ENCODE measurements at regions not wholly inside any gene's neighbourhood (a gene's known extent, or its start where the extent isn't known, plus 50 kb on each side); places are given as distances from the start of the nearest gene placed in this dataset.

DNA sequence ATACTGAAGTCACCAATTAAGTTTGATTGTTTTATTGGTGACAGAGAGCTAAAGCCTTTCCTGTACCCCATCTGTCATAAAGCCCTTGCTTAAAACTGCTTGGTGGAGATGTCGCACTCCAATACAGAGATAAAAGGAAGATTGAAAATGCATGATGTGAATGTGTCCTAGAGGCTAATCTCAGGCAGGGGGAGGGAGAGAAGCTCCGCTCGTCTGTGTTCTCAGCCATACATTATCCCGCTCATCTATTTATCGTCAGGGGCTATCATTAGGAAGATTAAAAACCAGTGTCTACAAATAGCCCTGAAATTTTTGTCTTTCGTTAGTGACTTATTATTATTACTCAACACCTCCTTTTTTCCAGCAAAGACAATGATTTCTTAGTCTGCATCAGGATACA is 110.3 kb downstream of the CMPK2 start:
- DNase-seq = no peak

DNA sequence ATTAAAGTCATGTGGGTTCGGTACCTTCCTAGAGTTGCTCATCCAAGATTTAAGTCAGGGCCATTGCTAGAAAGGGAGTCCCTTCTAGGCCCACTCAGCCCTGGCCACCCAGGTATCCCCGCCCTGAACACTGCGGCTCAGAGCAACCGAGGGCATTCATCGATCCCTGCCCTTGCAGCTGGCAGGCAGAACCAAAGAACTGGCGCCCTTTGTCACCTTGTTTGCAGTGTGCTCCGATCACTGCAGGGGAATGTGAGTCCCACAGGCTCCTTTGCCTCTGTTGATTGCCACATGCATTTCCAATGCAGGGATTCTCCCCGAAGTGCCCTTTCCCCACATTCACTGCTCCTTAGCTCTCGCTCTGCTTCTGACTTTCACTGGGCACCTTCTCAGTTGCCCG is 108.5 kb downstream of the CMPK2 start:
- DNase-seq = no peak

DNA sequence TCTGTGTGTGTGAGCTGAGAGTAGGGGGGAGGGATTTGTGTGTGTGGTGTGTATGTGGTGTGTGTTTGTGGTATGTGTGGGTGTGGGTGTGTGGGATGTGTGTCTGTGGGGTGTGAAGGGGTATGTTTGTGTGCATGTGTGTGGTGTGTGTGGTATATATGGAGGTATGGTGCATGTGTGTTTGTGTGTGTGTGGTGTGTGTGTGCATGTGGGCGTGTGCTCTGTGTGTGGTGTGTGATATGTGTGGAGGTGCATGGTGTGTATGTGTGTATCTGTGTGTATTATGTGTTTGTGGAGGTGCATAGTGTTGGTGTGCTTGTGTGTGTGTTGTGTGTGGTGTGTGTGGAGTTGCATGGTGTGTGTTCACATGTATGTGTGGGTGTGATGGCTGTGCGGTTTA is 106.0 kb downstream of the CMPK2 start:
- no peak for DNase-seq

DNA sequence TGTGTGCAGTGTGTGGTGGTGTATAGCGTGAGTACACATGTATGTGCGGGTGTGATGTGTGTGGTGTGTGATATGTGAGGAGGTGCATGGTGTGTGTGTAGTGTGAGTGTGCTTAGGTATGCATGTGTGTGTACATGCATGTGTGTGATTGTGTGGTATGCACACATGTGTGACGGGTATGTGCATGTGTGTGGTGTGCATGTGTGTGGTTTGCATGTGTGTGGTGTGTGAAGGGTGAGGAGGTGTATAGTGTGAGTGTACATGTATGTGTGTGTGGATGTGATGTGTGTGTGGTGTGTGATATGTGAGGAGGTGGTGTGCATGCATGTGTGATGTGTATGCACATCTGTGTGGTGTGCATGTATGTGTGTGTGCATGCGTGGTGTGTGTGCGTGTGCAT is 105.6 kb downstream of the CMPK2 start:
- no peak for DNase-seq

DNA sequence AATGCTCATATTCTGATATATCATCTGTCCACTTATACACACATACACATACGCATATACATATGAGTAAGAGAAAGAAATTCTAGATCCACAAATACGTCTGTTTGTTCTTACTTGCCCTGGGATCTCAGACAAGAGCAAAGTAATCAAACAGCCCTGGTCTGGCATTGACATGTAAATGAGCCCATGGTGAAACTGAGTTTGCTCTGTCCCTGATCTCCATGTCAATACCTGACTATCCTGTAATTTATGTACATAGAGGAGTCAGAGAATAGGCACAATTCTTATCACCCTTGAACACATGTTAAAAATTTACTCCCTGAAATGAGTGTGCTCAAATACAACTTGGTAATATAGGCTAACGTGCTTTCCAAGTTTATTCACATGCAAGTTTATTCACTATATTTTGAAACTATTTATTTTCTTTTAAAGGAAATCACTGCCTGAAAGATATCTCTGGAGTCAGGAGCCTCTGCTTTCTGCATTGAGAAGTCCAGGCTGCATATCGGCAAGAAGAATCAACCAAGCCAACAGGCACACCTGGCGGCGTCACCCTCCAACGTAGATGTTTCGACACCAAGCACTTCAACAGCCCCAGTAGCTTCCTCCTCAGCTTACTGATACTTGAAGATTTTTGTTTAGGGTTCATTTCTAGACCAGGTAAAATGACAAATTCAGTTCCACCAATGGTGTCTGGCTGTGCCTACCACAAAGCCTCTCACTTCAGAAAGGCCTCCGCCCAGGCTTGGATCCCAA is 100.6 kb downstream of the CMPK2 start:
- no peak for DNase-seq

DNA sequence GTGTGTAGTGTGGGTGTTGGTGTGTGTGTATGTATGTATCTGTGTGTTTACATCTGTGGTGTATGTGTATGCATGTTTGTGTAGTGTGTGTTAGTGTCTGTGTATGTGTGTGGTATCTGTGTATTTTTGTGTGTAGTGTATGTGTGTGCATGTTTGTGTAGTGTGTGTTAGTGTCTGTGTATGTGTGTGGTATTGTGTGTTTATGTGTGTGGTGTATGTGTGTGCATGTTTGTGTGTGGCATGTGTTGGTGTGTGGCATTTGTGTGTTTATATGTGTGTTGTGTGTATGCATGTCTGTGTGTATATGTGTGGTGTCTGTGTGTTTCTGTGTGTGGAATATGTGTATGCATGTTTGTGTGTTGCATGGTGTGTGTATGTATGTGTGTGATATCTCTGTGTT is 96.4 kb downstream of the CMPK2 start:
- no peak for DNase-seq

DNA sequence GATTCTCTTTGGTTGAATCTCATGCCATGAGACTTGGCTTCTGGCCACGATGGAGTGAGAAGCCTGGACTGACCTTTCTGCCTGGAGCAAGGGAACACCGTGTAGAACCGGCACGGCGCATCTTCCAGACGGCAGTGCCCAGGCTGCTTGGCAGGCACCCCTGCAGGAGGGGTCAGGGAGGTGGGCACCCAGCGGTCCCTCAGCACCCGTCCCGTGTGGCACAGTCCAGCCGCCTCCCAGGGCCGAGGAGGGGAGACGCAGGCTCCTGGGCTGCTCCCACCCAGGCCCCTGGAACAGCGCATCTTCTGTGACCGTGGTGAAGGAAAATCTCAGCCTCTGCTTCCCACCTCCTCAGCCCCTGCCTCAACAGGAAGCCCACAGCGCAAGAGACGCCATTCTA is 95.7 kb downstream of the CMPK2 start:
- DNase-seq = no peak

DNA sequence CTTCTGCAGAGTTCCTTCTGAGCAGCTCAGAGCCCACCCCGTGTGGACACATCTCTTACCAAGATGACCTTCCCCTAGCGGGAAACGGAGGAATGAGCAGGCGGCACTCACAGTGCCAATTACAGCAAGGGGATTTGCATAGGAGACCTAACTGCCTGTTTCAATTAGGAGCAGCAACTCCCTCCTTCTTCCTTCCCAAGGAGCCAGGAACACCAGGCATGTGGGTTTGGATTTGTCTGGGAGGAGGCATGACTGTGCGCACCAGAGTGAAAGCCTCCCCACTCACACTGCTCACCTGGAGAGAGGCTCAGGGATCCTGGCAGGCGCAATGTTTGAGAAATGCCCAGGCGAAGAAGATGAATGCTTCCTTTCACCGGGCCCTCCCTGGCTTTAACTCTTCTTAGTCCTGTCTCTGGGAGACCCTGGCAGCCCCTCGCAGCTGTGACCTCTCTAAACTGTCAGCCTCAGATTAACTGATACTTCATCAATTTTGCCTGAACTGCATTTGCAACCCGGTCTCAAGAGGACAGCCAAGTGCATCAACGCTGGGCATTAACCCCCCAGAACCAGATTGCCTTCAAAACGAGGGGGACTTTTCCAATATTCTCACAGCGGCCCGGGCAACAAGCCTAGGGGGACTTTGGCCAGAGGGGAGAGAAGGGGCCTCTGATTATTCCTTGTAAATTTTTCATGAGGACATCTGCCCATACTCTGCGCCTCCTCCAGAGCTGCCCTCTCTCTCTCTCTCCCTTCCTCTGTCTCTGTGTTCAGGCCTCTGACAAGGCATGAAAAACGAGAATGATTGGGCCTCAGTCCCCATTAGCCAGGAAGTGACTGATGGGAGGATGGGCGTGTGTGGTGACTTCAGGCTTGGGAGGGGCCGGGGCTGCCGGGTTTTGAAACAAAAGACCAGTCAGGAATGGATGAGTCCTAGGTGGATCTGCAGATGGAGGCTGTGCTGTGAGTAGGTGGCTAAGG is 93.8 kb downstream of the CMPK2 start:
- peak; percentile 71 to 83 for DNase-seq

DNA sequence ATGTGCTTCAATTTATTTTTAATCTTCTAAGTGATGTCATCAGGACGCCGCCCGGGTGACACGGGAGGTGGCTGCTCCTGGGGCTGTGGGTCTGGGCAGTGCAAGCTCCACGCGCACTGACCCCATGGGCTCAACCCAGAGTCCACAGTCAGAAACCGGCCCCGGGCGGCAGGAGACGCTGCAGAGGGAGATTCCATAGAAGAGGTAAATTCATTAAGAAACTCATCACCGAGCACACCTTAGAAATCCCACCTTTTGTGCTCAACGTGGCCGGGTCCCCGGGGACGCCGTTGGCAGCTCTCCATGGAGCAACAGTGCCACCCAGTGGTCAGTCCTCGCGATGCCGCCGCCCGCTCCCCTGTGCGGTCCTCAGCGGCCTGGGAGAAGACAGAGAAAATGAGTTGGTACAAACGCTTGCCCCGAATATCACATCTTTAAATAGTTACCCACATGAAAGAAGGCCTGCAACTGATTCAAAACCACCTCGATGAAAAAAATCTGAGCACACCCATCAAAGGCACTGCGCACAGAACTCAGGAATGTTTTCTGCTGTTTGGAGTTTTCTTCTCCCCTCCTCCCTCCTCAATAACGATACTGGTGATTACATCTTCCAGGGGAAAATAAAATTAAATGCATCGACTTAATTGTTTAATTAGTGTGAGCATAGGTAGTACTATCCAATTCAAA is 92.6 kb downstream of the CMPK2 start:
- peak; percentile 31 to 62 for DNase-seq

DNA sequence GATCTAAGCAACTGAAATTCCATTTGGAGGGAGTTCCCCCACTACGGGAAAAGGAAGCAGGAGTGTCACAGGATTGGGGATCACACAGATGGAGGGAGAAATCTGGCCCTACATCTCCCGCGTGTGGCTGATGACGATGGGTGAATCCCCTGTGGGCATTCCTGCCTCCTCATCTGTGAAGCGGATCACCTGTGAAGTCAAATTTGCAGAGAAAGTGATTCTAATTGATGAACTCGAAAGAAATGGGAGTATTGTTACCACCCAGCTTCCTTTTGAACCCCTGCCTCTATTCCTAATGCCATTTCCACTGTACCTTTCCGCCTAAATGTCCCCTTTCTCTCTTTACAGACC is 92.0 kb downstream of the CMPK2 start:
- no peak for DNase-seq

DNA sequence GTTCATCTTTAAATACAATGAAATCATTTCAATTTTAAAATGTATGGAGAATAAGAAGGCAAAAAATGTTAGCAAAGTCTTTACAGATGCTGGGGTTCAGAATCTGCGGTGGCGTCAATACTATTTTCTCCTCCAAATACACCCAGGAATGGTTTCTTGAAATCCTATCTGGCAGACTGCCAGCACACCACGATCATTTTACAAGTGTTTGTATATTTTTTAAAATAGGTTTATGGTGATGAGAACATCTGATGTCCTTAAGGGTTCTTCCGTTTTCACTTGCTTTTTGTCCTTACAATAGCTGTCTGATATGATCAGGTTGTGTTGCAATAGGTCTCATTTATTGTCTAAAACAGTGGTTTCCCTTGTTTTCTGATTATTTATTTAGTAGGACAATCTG is 89.6 kb downstream of the CMPK2 start:
- no peak for DNase-seq

DNA sequence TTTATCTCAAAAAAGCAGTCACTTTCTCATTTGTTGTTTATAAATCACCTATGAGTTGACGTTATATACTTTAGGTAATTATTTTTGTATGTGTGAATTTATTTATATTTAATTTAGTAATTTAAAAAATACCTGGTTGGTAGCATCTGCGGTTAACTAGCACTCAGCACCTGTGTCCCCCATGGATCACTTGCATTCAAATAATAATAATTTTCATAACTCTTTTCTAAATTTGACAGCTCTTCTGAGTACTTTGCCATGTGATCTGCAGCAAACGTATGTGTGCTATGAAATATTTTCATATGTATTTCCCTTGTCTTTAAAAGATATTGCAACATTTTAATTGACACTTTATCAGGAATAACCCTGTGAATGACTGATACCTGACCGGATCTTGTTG is 88.1 kb downstream of the CMPK2 start:
- DNase-seq = no peak

DNA sequence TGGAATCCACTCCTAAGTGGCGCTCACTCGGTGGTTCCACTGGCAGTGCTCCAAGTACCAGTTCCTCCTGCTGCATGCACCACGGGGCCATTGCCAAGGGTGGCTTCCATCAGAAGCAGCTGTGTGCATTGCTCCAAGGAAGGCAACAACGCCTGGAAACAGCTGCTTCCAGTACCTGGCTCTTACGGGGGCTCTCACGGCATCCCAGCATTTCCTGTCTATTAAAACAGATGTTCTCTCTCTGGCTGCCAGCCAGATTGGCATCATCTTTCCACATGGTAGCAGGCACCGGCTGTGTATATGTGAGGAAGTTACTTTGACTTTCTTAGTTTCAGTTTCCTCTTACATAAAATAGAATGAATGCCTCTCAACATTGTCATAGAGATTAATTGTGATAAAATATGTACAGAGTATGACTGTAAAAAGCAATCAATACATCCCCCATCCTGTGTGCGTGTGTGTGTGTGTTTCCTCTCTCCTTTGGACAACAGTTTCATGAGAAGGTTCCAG is 84.9 kb downstream of the CMPK2 start:
- peak; percentile 3 to 38 for DNase-seq

DNA sequence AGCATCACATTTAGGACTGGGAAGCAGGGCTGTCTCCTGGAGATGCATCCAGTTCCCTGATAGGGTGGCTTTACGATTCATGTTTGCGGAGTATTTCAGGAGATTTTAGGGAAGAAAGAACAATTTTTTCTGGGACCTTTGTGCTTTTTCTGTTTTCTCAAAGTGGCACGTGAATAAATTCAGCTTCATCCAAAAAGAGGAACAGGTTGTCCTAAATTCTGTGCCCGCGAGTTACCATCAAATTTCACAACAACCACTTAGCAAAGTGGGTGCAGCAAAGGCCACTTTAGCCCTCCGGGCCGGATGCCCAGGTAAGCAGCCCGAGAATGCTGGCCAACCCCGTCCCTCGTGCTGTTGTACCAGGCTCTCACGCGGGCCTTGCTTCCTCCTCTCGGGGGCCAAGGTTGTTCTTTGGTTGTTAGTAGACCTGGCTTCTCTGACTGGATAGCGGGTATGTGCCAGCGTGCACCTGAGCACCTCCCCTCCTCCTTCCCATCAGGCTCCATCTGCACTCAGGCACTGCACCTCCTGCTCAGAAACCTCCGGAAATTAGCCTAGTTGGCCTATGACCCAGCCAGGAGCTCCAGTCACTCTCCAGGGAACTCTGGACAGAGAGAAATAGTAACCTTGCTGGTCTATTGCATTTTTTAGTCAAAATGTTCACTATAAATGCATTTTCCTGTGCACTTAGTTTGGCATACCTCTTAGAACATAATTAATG is 83.0 kb downstream of the CMPK2 start:
- no peak for DNase-seq

DNA sequence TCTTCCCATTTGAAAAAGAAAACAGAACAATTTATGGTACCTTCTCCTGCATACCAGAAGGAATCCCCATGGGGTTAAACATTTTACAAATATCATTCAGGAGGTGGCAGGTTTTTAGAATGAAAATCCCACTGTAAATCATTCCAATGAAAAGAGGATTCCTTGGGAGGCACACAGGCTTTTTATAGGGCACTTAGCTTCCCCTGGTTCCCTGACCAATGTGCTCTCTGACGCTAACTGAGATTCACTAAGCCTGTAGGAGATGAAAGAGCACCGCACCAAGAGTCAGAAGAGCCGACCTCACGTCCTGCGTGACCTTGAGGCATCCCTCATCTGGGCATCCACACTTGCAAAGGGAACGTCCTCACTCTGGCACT is 82.5 kb downstream of the CMPK2 start:
- no peak for DNase-seq

DNA sequence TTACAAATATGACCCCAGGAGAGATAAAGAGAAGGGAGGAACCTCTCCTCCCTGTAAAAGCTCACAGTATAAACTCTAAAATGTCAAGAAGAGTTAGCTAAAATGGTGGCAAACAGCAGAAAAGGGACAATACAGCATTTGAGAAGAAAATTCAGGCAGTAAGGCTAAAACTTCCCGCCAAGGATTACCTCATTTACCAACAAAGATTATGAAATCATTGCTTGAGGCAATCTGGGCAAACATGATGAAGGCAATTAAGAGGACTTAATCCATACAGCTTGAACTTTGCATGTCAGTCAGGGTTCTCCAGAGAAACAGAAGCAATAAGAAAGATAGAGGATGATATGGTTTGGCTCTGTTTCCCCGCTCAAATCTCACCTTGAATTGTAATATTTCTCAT is 81.4 kb downstream of the CMPK2 start:
- DNase-seq = no peak

DNA sequence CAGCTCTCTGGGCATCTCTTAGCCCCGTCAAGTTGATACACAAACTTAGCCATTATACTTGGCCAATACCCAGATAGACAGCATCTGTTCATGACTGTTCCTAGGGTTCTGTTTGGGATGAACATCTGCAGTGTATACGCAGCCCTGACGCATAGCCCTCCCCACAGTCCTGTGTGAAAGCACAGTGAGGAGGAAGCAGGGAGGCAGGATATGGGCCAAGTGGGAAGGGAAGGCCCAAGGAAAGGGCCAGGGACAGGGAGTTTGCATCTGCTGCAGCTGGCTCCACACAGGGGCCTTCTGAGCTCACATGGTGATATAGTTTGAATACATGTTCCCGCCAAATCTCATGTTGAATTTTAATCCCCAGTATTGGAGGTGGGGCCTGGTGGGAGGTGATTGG is 80.2 kb downstream of the CMPK2 start:
- DNase-seq = no peak

DNA sequence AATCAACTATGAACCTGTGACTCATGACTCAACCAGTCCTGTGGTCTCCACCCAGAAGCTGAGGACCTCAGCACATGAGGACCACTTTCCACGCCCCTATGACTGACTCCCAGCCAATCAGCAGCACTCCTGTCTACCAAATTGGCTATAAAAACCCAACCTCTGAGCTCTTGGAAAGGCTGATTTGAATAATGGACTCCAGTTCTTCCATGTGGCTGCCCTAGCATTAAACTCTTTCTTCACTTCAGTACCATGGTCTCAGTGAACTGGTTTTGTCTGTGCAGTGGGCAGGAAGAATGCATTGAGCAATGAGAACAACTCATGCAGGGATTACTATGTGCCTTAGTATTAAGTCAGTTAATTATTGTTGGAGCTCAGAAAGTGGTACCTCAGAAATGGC is 78.3 kb downstream of the CMPK2 start:
- no peak for DNase-seq

DNA sequence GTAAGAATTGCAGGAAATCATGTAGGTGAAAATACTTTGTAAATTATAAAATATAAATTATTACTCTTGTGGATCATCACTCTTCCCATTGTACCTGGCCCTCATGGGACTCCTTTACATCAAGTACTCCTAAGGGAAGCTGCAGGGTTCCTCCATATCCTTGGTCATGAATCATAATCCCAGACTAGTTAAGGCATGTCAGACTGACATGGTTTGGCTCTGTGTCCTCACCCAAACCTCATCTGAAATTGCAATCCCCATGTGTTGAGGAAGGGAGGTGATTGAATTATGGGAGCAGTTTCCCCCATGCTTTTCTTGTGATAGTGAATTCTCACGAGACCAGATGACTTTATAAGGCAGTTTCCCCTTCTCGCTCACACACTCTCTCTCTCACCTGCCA is 77.1 kb downstream of the CMPK2 start:
- DNase-seq = no peak

DNA sequence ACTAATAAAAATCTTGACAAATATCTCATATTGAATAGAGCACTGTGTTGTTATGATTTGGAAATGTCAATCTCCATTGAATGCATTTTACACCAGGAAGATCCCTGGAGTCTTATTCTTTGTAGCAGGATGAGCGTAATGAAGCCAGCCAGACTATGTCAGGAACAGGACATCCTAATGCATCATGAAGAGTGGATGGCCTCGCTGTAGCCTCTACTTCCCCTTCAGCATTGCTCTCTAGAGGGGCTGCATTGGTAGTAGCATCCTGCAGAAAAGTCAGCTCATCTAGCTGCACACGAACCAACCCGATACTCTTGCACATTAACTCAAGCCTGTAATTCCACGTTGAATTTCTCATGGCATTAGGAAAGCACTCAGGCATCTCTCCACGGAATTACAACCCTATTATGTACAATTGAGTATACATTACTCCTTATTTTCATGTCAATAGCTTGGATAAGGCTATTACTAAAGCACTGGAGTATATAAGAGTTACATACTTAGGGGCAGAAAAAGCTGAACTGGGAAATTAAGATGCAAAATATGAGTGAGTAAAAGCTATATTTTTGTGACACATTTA is 76.1 kb downstream of the CMPK2 start:
- no peak for DNase-seq

DNA sequence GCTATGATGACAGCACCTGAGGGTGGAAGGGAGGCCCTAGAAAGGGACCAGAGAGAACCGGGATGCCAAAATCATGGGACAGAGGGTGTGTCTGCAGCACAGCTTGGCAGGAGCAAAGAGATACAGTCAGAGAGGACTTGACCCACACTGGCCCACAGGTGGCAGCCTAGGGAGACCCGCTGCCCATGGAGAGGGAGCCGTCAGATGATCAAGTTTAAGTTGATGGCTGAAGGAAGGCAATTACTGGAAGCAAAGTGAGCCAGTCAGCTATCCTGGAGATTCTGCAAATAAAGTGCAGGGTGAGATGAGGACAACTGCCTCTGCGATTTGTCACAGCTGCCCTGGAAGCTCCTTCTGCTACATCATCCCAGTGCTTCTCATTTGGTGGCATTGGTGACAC is 74.0 kb downstream of the CMPK2 start:
- DNase-seq = no peak

DNA sequence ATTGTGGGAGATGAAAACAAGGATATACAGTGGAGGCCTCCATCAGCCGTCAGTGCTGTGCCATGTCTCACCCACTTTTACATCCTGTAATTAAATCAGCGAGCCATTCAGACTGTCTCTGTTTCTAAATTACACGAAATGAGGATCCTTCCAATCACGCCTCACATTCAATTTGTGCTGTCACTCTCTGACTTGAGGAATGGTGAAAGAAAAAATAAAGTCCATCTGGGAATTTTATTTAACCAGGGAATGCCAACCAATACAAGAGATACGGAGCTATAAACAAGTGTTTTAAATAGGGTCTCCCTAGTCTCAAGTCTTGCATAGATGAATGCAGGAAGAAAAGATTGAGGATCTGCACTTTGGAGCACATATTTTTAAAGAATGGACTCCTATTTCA is 72.8 kb downstream of the CMPK2 start:
- DNase-seq = no peak

DNA sequence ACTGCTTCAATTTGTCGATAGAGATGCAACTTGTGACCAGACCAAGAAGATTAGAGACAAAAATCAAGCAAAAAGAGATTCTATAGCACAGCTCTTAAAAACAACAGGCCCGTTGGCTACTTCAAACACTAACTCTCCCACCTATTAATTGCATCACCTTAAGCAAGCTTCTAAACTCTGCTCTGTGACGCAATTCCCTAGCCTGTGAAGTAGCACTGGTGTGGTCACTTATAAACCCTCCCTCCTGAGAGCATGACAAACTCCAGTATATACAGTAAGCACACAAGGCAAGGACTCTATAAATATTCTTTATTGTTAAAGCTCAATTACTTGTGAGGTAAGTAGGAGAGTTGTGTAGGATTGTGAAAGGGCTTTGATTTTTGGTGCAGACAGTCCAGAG is 72.3 kb downstream of the CMPK2 start:
- no peak for DNase-seq
